ENCODE measurements at regions not wholly inside any gene's neighbourhood (a gene's known extent, or its start where the extent isn't known, plus 50 kb on each side); places are given as distances from the start of the nearest gene placed in this dataset.

GRCh38 chr11:134638796-134639430 lies 226.9 kb upstream of the B3GAT1 start:
- no peak for DNase-seq

- no peak for DNase-seq
These were observed 225.3 kb upstream of the B3GAT1 start for GRCh38 chr11:134637091-134638015.

- DNase-seq: peak; percentile 5
These were observed 224.0 kb upstream of the B3GAT1 start for GRCh38 chr11:134636071-134636470.

GRCh38 chr11:134634897-134635831 lies 223.1 kb upstream of the B3GAT1 start:
- DNase-seq: no peak

- no peak for DNase-seq
These were observed 221.2 kb upstream of the B3GAT1 start for GRCh38 chr11:134633276-134633675.

GRCh38 chr11:134632347-134633119 lies 220.5 kb upstream of the B3GAT1 start:
- DNase-seq: no peak

GRCh38 chr11:134630861-134631260 lies 218.8 kb upstream of the B3GAT1 start:
- DNase-seq: no peak

GRCh38 chr11:134628426-134628825 lies 216.4 kb upstream of the B3GAT1 start:
- no peak for DNase-seq

GRCh38 chr11:134626032-134626431 lies 214.0 kb upstream of the B3GAT1 start:
- DNase-seq: no peak

GRCh38 chr11:134625631-134626030 lies 213.6 kb upstream of the B3GAT1 start:
- no peak for DNase-seq

GRCh38 chr11:134625151-134625550 lies 213.1 kb upstream of the B3GAT1 start:
- no peak for DNase-seq

- no peak for DNase-seq
These were observed 212.3 kb upstream of the B3GAT1 start for GRCh38 chr11:134624166-134624920.

- DNase-seq: no peak
These were observed 211.7 kb upstream of the B3GAT1 start for GRCh38 chr11:134623711-134624110.

- no peak for DNase-seq
These were observed 210.4 kb upstream of the B3GAT1 start for GRCh38 chr11:134622458-134622857.

GRCh38 chr11:134617360-134617759 lies 205.3 kb upstream of the B3GAT1 start:
- DNase-seq: no peak

GRCh38 chr11:134616038-134616437 lies 204.0 kb upstream of the B3GAT1 start:
- DNase-seq: no peak

GRCh38 chr11:134615041-134615615 lies 203.1 kb upstream of the B3GAT1 start:
- DNase-seq: no peak

GRCh38 chr11:134614141-134614540 lies 202.1 kb upstream of the B3GAT1 start:
- DNase-seq: no peak

- no peak for DNase-seq
These were observed 201.6 kb upstream of the B3GAT1 start for GRCh38 chr11:134613646-134614045.

GRCh38 chr11:134612140-134613030 lies 200.3 kb upstream of the B3GAT1 start:
- DNase-seq: no peak
